Caco-2 (cell line): ENCODE measurements at regions not wholly inside any gene's neighbourhood (a gene's known extent, or its start where the extent isn't known, plus 50 kb on each side); places are given as distances from the start of the nearest gene placed in this dataset.
"Not testable (repeated sequence)": the region's sequence is repeated elsewhere in the genome, so short reads cannot be mapped to it uniquely, and the experiment has no call there.

Source experiments
- BruUV-seq: library from RNA; stranded (reverse); fragments of 400-500 nt; replicated peaks from 2 replicates; lab custom pipeline; 2021; lab: Mats Ljungman, UMichigan
- CTCF ChIA-PET: fragments of 300-600 bp; sonication (Branson Sonifier 250); formaldehyde crosslinking; loops from one replicate; lab custom pipeline; 2022; ENCODE audit warnings: antibody characterized with exemption; lab: Charles Lee
- POLR2A ChIA-PET: fragments of 300-600 bp; sonication (Branson Sonifier 250); formaldehyde crosslinking; loops from one replicate; lab custom pipeline; 2022; ENCODE audit warnings: antibody characterized with exemption; lab: Charles Lee
- DNase-seq, 2 experiments: peaks; one replicate each; pipeline versions ENCODE4 v3.0.0 to v3.0.0-alpha.2; 2020 to 2022
- H3K27me3 ChIP-seq: replicated peaks from 2 replicates; pipeline ENCODE4 v1.6.0; 2011; ENCODE audit warnings: low read length; ENCODE audit not compliant: control insufficient read depth, insufficient read depth
- H3K36me3 ChIP-seq: 2 replicates; pipeline ENCODE4 v1.5.1; 2011; ENCODE audit warnings: low read length; ENCODE audit not compliant: control insufficient read depth, insufficient read depth
- H3K4me1 ChIP-seq: fragments of 250-450 bp; sonication (Bioruptor Pico); 2 replicates; pipeline ENCODE4 v1.5.1; 2020; ENCODE audit warnings: mild to moderate bottlenecking
- H3K4me3 ChIP-seq: 2 replicates; pipeline ENCODE4 v1.5.1; 2011; ENCODE audit warnings: low read depth, mild to moderate bottlenecking, control low read depth, low read length
- H3K9me3 ChIP-seq: fragments of 250-450 bp; sonication (Bioruptor Pico); 2 replicates; pipeline ENCODE4 v1.5.1; 2020; ENCODE audit warnings: mild to moderate bottlenecking, moderate library complexity
- H3K27ac Mint-ChIP-seq: one replicate; pipeline ENCODE4 v1.8.0; 2022; ENCODE audit warnings: mixed read lengths; ENCODE audit not compliant: unreplicated experiment
- H3K27me3 Mint-ChIP-seq: one replicate; pipeline ENCODE4 v1.8.0; 2022; ENCODE audit warnings: mixed read lengths; ENCODE audit not compliant: insufficient read depth, unreplicated experiment
- H3K36me3 Mint-ChIP-seq: one replicate; pipeline ENCODE4 v1.8.0; 2022; ENCODE audit warnings: mild to moderate bottlenecking, mixed read lengths; ENCODE audit not compliant: insufficient read depth, unreplicated experiment
- H3K4me1 Mint-ChIP-seq: one replicate; pipeline ENCODE4 v1.8.0; 2022; ENCODE audit warnings: low read depth, mixed read lengths; ENCODE audit not compliant: unreplicated experiment
- H3K4me3 Mint-ChIP-seq: one replicate; pipeline ENCODE4 v1.8.0; 2022; ENCODE audit warnings: mild to moderate bottlenecking, moderate library complexity, mixed read lengths; ENCODE audit not compliant: unreplicated experiment
- H3K9me3 Mint-ChIP-seq: one replicate; pipeline ENCODE4 v1.8.0; 2022; ENCODE audit warnings: mixed read lengths; ENCODE audit not compliant: unreplicated experiment
- CTCF ChIP-seq, 2 experiments: fragments of 200-600 bp in 1 of 2; IDR thresholded peaks; 1 replicate in 1 of 2; 2 replicates in 1 of 2; pipeline versions ENCODE4 v1.5.1 to v1.8.0; 2011 to 2022; ENCODE audit warnings: antibody characterized with exemption in 1 of 2, control low read depth in 1 of 2, inconsistent platforms in 1 of 2, low read depth in 1 of 2, low read length in 1 of 2, mild to moderate bottlenecking in 1 of 2, moderate library complexity in 1 of 2; ENCODE audit not compliant: insufficient read depth in 1 of 2, severe bottlenecking in 1 of 2, unreplicated experiment in 1 of 2
- intact Hi-C: fragments of 100-400 bp; cut with micrococcal nuclease; formaldehyde crosslinking; loops from one replicate; pipeline ENCODE4 v1.10.0; 2022; ENCODE audit not compliant: unreplicated experiment

DNA sequence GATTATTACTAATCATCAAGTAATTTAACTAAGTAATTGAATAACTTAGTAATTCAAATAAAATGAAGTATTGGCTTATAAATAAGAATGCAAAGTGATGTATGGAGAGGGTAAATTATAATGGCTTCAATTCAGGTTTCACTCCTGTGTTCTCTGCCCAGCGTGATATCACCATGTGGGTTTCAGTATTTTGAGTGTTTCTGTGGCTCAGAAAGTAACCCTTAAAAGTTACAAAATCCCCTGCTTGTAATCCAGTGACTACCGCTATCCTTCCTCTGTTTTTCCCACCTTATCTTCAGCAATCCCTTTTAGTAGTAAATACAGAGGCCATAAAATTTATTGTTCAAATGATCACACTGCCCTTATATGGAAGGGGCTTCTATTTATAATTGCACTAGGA lies 316.4 kb upstream of the CFAP20DC start:
- H3K36me3 Mint-ChIP-seq: no peaks in the 10 kb centered on the region
- H3K4me3 ChIP-seq: no peak overlapping the region
- no TSS peak for BruUV-seq
- ChIA-PET POLR2A (no interaction called here), CTCF (no interaction called here)
- H3K4me1 ChIP-seq: no peaks in the 10 kb centered on the region
- DNase-seq: no peak
- H3K9me3 ChIP-seq: no peaks in the 10 kb centered on the region
- no peak for TF ChIP-seq CTCF (IDR thresholded peaks at IDR 0.05; ENCODE audit: insufficient read depth in 1 of 2, low read depth in 1 of 2, low read length in 1 of 2, severe bottlenecking in 1 of 2, unreplicated experiment in 1 of 2)
- peaks cover 9% of the 10 kb centered on the region for H3K27me3 Mint-ChIP-seq
- no peaks in the 10 kb centered on the region for H3K4me1 Mint-ChIP-seq
- intact Hi-C loops: no loop called here
- H3K27me3 ChIP-seq: no peaks in the 10 kb centered on the region
- H3K36me3 ChIP-seq: no peaks in the 10 kb centered on the region
- no peak overlapping the region for H3K27ac Mint-ChIP-seq
- no peaks in the 10 kb centered on the region for H3K9me3 Mint-ChIP-seq
- H3K4me3 Mint-ChIP-seq: no peak overlapping the region

DNA sequence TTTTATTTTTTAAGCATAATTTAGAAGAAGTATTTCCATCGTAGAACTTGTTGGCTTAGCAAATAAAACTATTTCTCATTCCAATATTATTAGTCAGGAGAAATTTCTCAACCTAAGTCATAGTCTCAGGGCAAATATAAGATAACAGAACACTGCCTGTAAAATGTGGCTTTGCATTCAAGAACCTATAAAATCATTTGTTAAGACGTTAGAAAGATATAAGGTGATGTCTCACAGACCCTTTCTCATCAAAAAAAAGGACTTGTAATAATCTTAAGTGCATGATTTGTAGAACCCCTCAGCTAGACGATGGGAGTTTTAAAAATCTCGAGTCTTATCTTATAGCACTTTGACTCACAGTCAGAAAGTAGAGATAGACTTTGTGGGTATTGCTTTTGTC lies 314.7 kb upstream of the CFAP20DC start:
- no peaks in the 10 kb centered on the region for H3K9me3 ChIP-seq
- H3K36me3 ChIP-seq: no peaks in the 10 kb centered on the region
- ChIA-PET POLR2A (no interaction called here), CTCF (no interaction called here)
- peaks cover 9% of the 10 kb centered on the region for H3K27me3 Mint-ChIP-seq
- no peaks in the 10 kb centered on the region for H3K36me3 Mint-ChIP-seq
- H3K4me1 ChIP-seq: no peaks in the 10 kb centered on the region
- BruUV-seq: no TSS peak
- DNase-seq: no peak
- H3K27ac Mint-ChIP-seq: no peak overlapping the region
- no peaks in the 10 kb centered on the region for H3K4me1 Mint-ChIP-seq
- no peak for TF ChIP-seq CTCF (IDR thresholded peaks at IDR 0.05; ENCODE audit: insufficient read depth in 1 of 2, low read depth in 1 of 2, low read length in 1 of 2, severe bottlenecking in 1 of 2, unreplicated experiment in 1 of 2)
- intact Hi-C loops: no loop called here
- H3K4me3 Mint-ChIP-seq: no peak overlapping the region
- H3K27me3 ChIP-seq: no peaks in the 10 kb centered on the region
- H3K4me3 ChIP-seq: no peak overlapping the region
- H3K9me3 Mint-ChIP-seq: peaks cover 4% of the 10 kb centered on the region

GRCh38 chr3:59360312-59360711 lies 310.5 kb upstream of the CFAP20DC start:
- POLR2A ChIA-PET, H3K27ac Mint-ChIP-seq, BruUV-seq: not testable (repeated sequence)

GRCh38 chr3:59341459-59341858 lies 291.6 kb upstream of the CFAP20DC start:
- no peaks in the 10 kb centered on the region for H3K36me3 Mint-ChIP-seq
- H3K9me3 Mint-ChIP-seq: no peaks in the 10 kb centered on the region
- no peak for TF ChIP-seq CTCF (IDR thresholded peaks at IDR 0.05; ENCODE audit: insufficient read depth in 1 of 2, low read depth in 1 of 2, low read length in 1 of 2, severe bottlenecking in 1 of 2, unreplicated experiment in 1 of 2)
- BruUV-seq: no TSS peak
- H3K27me3 Mint-ChIP-seq: peaks cover 3% of the 10 kb centered on the region
- no peak overlapping the region for H3K4me3 ChIP-seq
- POLR2A ChIA-PET: no interaction called here
- 0 out of 2 replicates have a peak, but pooled peaks cover 3% of the 10 kb centered on the region for H3K4me1 ChIP-seq
- CTCF ChIA-PET: no interaction called here
- no peak for DNase-seq
- no peaks in the 10 kb centered on the region for H3K4me1 Mint-ChIP-seq
- H3K27me3 ChIP-seq: no peaks in the 10 kb centered on the region
- no peaks in the 10 kb centered on the region for H3K9me3 ChIP-seq
- intact Hi-C loops: no loop called here
- H3K4me3 Mint-ChIP-seq: no peak overlapping the region
- no peak overlapping the region for H3K27ac Mint-ChIP-seq
- H3K36me3 ChIP-seq: no peaks in the 10 kb centered on the region

More at GRCh38 chr3:59360312-59360711, 310.5 kb upstream of the CFAP20DC start:
- H3K27me3 ChIP-seq, H3K4me3 ChIP-seq, intact Hi-C loops, H3K36me3 ChIP-seq, H3K9me3 ChIP-seq, CTCF ChIA-PET, H3K27me3 Mint-ChIP-seq, H3K4me1 Mint-ChIP-seq, H3K4me1 ChIP-seq, H3K4me3 Mint-ChIP-seq, H3K9me3 Mint-ChIP-seq, DNase-seq, H3K36me3 Mint-ChIP-seq: not testable (repeated sequence)
